Natural killer cell (primary cell): ENCODE measurements at regions not wholly inside any gene's neighbourhood (a gene's known extent, or its start where the extent isn't known, plus 50 kb on each side); places are given as distances from the start of the nearest gene placed in this dataset.

Experiments used
- ATAC-seq, 3 donors: fragments of 150-1000 bp in 2 of 3; fragments of 200-7000 bp in 1 of 3; cut with Tn5 transposase; 1 replicate in 1 of 3; 2 replicates in 2 of 3; pipeline ENCODE4 v1.10.0; 2021; ENCODE audit warnings: mild to moderate bottlenecking in 2 of 3, moderate library complexity in 2 of 3
- DNase-seq, 2 donors: peaks; one replicate each; pipeline versions ENCODE4 v3.0.0 to v3.0.0-alpha.2; 2013 to 2021; ENCODE audit warnings: mixed read lengths in 1 of 2
- H3K27ac ChIP-seq: one replicate; pipeline ENCODE4 v1.5.1; 2013; ENCODE audit warnings: mild to moderate bottlenecking, low read length
- H3K27me3 ChIP-seq: one replicate; pipeline ENCODE4 v1.6.1; 2013; ENCODE audit warnings: low read length; ENCODE audit not compliant: control insufficient read depth, insufficient read depth
- H3K36me3 ChIP-seq: one replicate; pipeline ENCODE4 v1.6.1; 2013; ENCODE audit warnings: low read length; ENCODE audit not compliant: control insufficient read depth, insufficient read depth
- H3K4me1 ChIP-seq: one replicate; pipeline ENCODE4 v1.6.1; 2013; ENCODE audit warnings: low read length; ENCODE audit not compliant: control insufficient read depth, insufficient read depth
- H3K4me3 ChIP-seq: one replicate; pipeline ENCODE4 v1.5.1; 2013; ENCODE audit warnings: low read length
- H3K9me3 ChIP-seq: one replicate; pipeline ENCODE4 v1.6.1; 2013; ENCODE audit warnings: low read length; ENCODE audit not compliant: control insufficient read depth, insufficient read depth
- H3K27ac Mint-ChIP-seq, 2 donors: one replicate each; pipeline ENCODE4 v1.8.0; 2022; ENCODE audit warnings: mild to moderate bottlenecking in 2 of 2, mixed read lengths in 2 of 2, moderate library complexity in 1 of 2
- H3K27me3 Mint-ChIP-seq, 2 donors: one replicate each; pipeline ENCODE4 v1.8.0; 2022; ENCODE audit warnings: low read depth in 2 of 2, mixed read lengths in 2 of 2
- H3K36me3 Mint-ChIP-seq: one replicate; pipeline ENCODE4 v1.8.0; 2022; ENCODE audit warnings: mixed read lengths
- H3K4me1 Mint-ChIP-seq, 2 donors: one replicate each; pipeline ENCODE4 v1.8.0; 2022; ENCODE audit warnings: mixed read lengths in 2 of 2
- H3K4me3 Mint-ChIP-seq: one replicate; pipeline ENCODE4 v1.8.0; 2022; ENCODE audit warnings: mild to moderate bottlenecking, moderate library complexity, mixed read lengths
- H3K9me3 Mint-ChIP-seq, 2 donors: one replicate each; pipeline ENCODE4 v1.8.0; 2022; ENCODE audit warnings: mixed read lengths in 2 of 2
- CTCF ChIP-seq: fragments of 200-600 bp; IDR thresholded peaks from one replicate; pipeline ENCODE4 v1.8.0; 2022; ENCODE audit warnings: antibody characterized with exemption
- whole genome bisulfite sequencing: methylation state at CpG from one replicate; pipeline ENCODE4 v1.1.7; 2013; ENCODE audit warnings: missing lambda C conversion rate; ENCODE audit not compliant: insufficient coverage; 5-methylcytosine and 5-hydroxymethylcytosine counted together
- intact Hi-C: fragments of 100-400 bp; cut with micrococcal nuclease; formaldehyde crosslinking; loops from one replicate; pipeline ENCODE4 v1.14.2; 2022

DNA sequence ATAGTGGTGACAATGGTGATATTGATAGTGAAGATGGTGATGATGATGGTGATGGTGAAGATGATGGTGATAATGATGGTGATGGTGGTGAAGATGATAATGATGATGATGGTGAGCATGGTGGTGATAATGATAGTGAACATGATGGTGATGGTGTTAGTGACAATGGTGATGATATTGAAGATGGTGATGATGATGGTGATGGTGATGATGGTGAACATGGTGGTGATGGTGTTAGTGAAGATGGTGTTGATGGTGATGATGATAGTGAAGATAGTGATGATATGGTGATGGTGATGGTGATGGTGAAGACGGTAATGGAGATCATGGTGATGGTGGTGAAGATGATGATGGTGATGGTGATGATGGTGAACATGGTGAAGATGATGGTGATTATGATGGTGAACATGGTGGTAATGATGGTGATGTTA, 259.2 kb downstream of the MATN1 start:
- ATAC-seq (no peak), DNase-seq (no peak)
- Mint-ChIP-seq H3K4me1 (no peaks in the 10 kb centered on the region), H3K27ac (no peak overlapping the region), H3K4me3 (no peak overlapping the region), H3K9me3 (no peaks in the 10 kb centered on the region), H3K27me3 (no peaks in the 10 kb centered on the region), H3K36me3 (no peaks in the 10 kb centered on the region)
- Histone ChIP-seq H3K27ac (no peak overlapping the region), H3K36me3 (no peaks in the 10 kb centered on the region), H3K27me3 (no peaks in the 10 kb centered on the region), H3K4me3 (no peak overlapping the region), H3K4me1 (no peaks in the 10 kb centered on the region), H3K9me3 (no peaks in the 10 kb centered on the region)
- TF ChIP-seq CTCF: no peak
- WGBS: 98% methylated on average over 1 of the region's 1 CpG
- intact Hi-C loops: no loop called here

DNA sequence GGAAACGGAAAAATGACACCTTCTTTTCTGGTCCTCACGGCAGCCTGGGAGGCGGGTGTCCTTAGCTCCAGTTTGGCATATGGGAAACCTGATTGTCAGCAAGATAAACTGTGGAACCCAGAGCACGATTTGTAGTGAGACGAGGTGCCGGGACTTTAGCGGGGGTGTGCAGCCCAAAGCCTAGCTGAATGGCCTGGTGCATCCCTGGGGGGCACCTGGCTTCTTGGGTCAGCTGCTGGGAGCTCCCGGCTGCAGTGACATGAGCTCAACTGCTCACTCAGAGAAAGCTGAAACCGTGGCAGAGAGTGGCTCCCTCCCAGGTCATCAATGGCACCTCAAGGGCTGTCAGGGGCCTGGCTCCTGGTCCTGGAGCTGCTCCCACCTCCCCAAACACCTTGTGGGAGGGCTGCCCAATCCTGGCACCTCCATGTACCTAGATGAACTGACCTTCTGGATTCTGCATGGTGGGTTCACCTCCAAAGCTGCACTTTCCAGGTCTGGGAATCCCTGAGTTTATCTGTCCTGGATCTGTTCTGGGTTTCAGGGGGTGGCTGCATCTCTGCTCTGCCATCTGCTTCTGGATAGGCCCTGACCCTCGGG, 260.5 kb downstream of the MATN1 start:
- no peaks in the 10 kb centered on the region for H3K36me3 Mint-ChIP-seq
- ATAC-seq: no peak
- H3K27me3 ChIP-seq: no peaks in the 10 kb centered on the region
- intact Hi-C loops: no loop called here
- WGBS: 72% methylated on average over 10 of the region's 10 CpGs
- peak in 1 of 2 donors; percentile 7 for DNase-seq
- H3K4me1 ChIP-seq: no peaks in the 10 kb centered on the region
- no peak for TF ChIP-seq CTCF
- peaks cover 0 to 6% of the 10 kb centered on the region in 2 donors for H3K27me3 Mint-ChIP-seq
- H3K9me3 ChIP-seq: no peaks in the 10 kb centered on the region
- H3K27ac ChIP-seq: no peak overlapping the region
- H3K9me3 Mint-ChIP-seq: no peaks in the 10 kb centered on the region
- no peaks in the 10 kb centered on the region for H3K4me1 Mint-ChIP-seq
- no peak overlapping the region for H3K27ac Mint-ChIP-seq
- no peaks in the 10 kb centered on the region for H3K36me3 ChIP-seq
- H3K4me3 Mint-ChIP-seq: no peak overlapping the region
- no peak overlapping the region for H3K4me3 ChIP-seq

DNA sequence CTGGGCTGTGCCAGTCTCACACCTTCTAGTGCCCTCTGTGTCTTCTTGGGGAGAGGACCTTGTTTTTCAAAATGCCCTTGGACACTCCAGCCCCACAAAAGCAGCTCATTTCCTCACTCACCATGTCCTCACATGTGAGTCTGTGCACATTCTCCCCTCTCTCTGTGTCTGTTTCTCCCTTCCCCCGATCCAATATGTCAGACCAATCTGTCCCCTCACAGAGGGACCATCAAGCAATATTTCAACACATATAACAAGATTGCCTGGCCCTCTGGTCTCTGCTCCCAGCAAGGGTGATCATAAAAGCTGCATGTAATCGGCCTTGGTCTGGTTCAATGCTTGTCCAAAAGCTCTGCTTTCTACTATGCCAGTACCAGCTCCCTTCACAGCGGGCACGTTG, 261.2 kb downstream of the MATN1 start:
- Histone ChIP-seq H3K27ac (no peak overlapping the region), H3K27me3 (no peaks in the 10 kb centered on the region), H3K9me3 (no peaks in the 10 kb centered on the region), H3K36me3 (no peaks in the 10 kb centered on the region), H3K4me3 (no peak overlapping the region), H3K4me1 (no peaks in the 10 kb centered on the region)
- Mint-ChIP-seq H3K27me3 (peaks cover 3 to 7% of the 10 kb centered on the region in 2 donors), H3K9me3 (no peaks in the 10 kb centered on the region), H3K27ac (no peak overlapping the region), H3K36me3 (no peaks in the 10 kb centered on the region), H3K4me1 (no peaks in the 10 kb centered on the region), H3K4me3 (no peak overlapping the region)
- no peak for TF ChIP-seq CTCF
- ATAC-seq (no peak), DNase-seq (peak in 1 of 2 donors; percentile 4)
- whole genome bisulfite sequencing: 81% methylated on average over 4 of the region's 4 CpGs
- intact Hi-C loops: no loop called here

- Mint-ChIP-seq H3K36me3 (no peaks in the 10 kb centered on the region), H3K9me3 (no peaks in the 10 kb centered on the region), H3K4me1 (no peaks in the 10 kb centered on the region), H3K27ac (no peak overlapping the region), H3K27me3 (peaks cover 6 to 10% of the 10 kb centered on the region in 2 donors), H3K4me3 (no peak overlapping the region)
- H3K9me3 ChIP-seq: no peaks in the 10 kb centered on the region
- TF ChIP-seq CTCF: no peak
- H3K36me3 ChIP-seq: no peaks in the 10 kb centered on the region
- H3K27me3 ChIP-seq: no peaks in the 10 kb centered on the region
- ATAC-seq (no peak), DNase-seq (no peak)
- intact Hi-C loops: no loop called here
- no peak overlapping the region for H3K4me3 ChIP-seq
- H3K27ac ChIP-seq: no peak overlapping the region
- H3K4me1 ChIP-seq: no peaks in the 10 kb centered on the region
Measured at GRCh38 chr1:30461640-30462039, 261.7 kb downstream of the MATN1 start.
